ENCODE measurements at regions not wholly inside any gene's neighbourhood (a gene's known extent, or its start where the extent isn't known, plus 50 kb on each side); places are given as distances from the start of the nearest gene placed in this dataset.

DNA sequence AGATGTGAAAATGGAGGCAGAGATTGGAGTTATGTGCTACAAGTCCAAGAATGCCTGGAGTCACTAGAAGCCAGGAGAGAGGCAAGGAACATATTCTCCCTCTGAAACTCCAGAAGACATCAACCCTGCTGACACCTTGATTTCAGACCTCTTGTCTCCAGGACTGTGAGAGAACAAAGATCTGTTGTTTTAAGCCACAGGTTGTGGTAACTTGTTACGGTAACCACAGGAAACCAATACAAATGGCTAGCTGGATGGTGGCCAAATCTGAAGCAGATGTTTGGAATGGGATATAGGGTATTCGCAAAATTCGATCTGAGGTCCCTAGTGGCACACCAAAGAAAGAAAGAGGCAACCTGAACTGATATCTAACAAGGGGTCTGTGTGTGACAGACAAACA, 129.0 kb downstream of the HERPUD2 start (continued):
- TF ChIP-seq, protein P1, sequence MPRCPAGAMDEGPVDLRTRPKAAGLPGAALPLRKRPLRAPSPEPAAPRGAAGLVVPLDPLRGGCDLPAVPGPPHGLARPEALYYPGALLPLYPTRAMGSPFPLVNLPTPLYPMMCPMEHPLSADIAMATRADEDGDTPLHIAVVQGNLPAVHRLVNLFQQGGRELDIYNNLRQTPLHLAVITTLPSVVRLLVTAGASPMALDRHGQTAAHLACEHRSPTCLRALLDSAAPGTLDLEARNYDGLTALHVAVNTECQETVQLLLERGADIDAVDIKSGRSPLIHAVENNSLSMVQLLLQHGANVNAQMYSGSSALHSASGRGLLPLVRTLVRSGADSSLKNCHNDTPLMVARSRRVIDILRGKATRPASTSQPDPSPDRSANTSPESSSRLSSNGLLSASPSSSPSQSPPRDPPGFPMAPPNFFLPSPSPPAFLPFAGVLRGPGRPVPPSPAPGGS (IDR thresholded peaks at IDR 0.05; ENCODE audit: borderline replicate concordance, insufficient read depth, low read depth, low read length, poor library complexity, severe bottlenecking) = no peak
- TF ChIP-seq NFYB (IDR thresholded peaks at IDR 0.05; ENCODE audit: insufficient read depth, low read depth, low read length) (no peak), CBX3 (IDR thresholded peaks at IDR 0.05; ENCODE audit: borderline replicate concordance, low read depth) (no peak), PML (IDR thresholded peaks at IDR 0.05; ENCODE audit: low read length) (no peak), ZNF24 (IDR thresholded peaks at IDR 0.05) (no peak), ZNF384 (IDR thresholded peaks at IDR 0.05; ENCODE audit: borderline replicate concordance, low read depth, low read length) (no peak), DPF2 (IDR thresholded peaks at IDR 0.05) (no peak)

DNA sequence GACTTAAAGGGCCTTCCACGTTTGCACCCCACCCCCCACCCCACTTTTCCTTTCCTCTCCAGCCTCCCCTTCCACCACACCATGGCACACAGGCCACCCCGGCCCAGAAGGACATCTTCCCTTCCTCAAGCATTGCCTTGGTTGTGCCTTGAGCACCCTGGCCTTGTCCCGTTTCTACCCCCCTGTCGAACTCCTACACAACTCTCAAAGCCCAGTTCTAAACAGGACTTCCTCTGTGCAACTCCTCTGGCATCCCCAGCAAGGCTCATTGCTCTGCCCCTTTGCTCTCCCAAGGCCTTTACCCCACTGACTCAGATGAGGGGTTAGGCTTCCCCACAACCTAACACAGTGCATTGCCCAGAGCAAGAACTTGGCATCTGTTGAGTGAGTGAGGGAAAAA, 136.1 kb downstream of the HERPUD2 start:
- SMC1A ChIA-PET (ENCODE audit: uncharacterized antibody, unreplicated experiment) = no interaction called here
- ATAC-seq = no peak
- POLR2A ChIA-PET = no interaction called here
- in situ Hi-C loops (cut with MboI) (no loop called here), intact Hi-C loops (cut with micrococcal nuclease; ENCODE audit: unreplicated experiment) (no loop called here)
- 37% methylated on average over 4 of the region's 4 CpGs for WGBS (ENCODE audit: insufficient coverage, insufficient replicate concordance, low lambda C conversion rate, missing lambda C conversion rate)
- H3K4me2 ChIP-seq (ENCODE audit: control insufficient read depth, insufficient read depth) = no peak overlapping the region
- H3K27me3 ChIP-seq (replicated peaks in 1 of 2; ENCODE audit: control insufficient read depth in 2 of 2, insufficient read depth in 2 of 2, low read length in 1 of 2) = no peaks in the 10 kb centered on the region; a peak in 1 of 4 replicates
- no peak overlapping the region for H3K4me3 ChIP-seq
- BruUV-seq (replicated peaks) = no TSS peak
- H4K20me1 ChIP-seq (ENCODE audit: control insufficient read depth, insufficient read depth) = no peaks in the 10 kb centered on the region
- no peaks in the 10 kb centered on the region for H3K9me3 ChIP-seq (replicated peaks; ENCODE audit: control insufficient read depth, insufficient read depth, low read length)
- no peak overlapping the region for H3K27ac ChIP-seq (ENCODE audit: control insufficient read depth, insufficient read depth)
- no peaks in the 10 kb centered on the region for H3K79me2 ChIP-seq (ENCODE audit: control insufficient read depth, insufficient read depth, low read length)
- no peaks in the 10 kb centered on the region for H3K36me3 ChIP-seq (ENCODE audit: control insufficient read depth in 2 of 2, insufficient read depth in 2 of 2, low read length in 1 of 2)
- FAIRE-seq = no peak
- DNase-seq (ENCODE audit: low read depth, low spot score) = no peak
- no peak overlapping the region for H2AFZ ChIP-seq (ENCODE audit: control insufficient read depth, low read depth, low read length)
- no peak overlapping the region for H3K9ac ChIP-seq (ENCODE audit: control insufficient read depth, insufficient read depth, low read length)
- H3K4me1 ChIP-seq (ENCODE audit: control insufficient read depth, insufficient read depth, low read length) = no peaks in the 10 kb centered on the region
- RAD21 ChIA-PET (ENCODE audit: unreplicated experiment) = no interaction called here
- CTCF ChIA-PET = no interaction called here
- TF ChIP-seq, protein P2, sequence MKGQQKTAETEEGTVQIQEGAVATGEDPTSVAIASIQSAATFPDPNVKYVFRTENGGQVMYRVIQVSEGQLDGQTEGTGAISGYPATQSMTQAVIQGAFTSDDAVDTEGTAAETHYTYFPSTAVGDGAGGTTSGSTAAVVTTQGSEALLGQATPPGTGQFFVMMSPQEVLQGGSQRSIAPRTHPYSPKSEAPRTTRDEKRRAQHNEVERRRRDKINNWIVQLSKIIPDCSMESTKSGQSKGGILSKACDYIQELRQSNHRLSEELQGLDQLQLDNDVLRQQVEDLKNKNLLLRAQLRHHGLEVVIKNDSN (IDR thresholded peaks at IDR 0.05; ENCODE audit: borderline replicate concordance, extremely low read length, insufficient read depth, low read depth, low read length) = no peak
- no peak for TF ChIP-seq RB1 (IDR thresholded peaks at IDR 0.05; ENCODE audit: borderline replicate concordance)
- TF ChIP-seq RFX5 (IDR thresholded peaks at IDR 0.05; ENCODE audit: low read depth, low read length) = no peak
- no peak for TF ChIP-seq SMARCA5 (IDR thresholded peaks at IDR 0.05)
- TF ChIP-seq, protein P3, sequence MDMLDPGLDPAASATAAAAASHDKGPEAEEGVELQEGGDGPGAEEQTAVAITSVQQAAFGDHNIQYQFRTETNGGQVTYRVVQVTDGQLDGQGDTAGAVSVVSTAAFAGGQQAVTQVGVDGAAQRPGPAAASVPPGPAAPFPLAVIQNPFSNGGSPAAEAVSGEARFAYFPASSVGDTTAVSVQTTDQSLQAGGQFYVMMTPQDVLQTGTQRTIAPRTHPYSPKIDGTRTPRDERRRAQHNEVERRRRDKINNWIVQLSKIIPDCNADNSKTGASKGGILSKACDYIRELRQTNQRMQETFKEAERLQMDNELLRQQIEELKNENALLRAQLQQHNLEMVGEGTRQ (IDR thresholded peaks at IDR 0.05; ENCODE audit: borderline replicate concordance, low read depth, low read length) = no peak
- TF ChIP-seq NRF1 (conservative IDR thresholded peaks at IDR 0.05; ENCODE audit: low read depth, low read length) = no peak
- no peak for TF ChIP-seq LARP7 (IDR thresholded peaks at IDR 0.05)
- no peak for TF ChIP-seq SIN3A (IDR thresholded peaks at IDR 0.05; ENCODE audit: low read depth, low read length)
- TF ChIP-seq CBX3 (IDR thresholded peaks at IDR 0.05; ENCODE audit: borderline replicate concordance, low read depth) = no peak
- TF ChIP-seq, protein P4, sequence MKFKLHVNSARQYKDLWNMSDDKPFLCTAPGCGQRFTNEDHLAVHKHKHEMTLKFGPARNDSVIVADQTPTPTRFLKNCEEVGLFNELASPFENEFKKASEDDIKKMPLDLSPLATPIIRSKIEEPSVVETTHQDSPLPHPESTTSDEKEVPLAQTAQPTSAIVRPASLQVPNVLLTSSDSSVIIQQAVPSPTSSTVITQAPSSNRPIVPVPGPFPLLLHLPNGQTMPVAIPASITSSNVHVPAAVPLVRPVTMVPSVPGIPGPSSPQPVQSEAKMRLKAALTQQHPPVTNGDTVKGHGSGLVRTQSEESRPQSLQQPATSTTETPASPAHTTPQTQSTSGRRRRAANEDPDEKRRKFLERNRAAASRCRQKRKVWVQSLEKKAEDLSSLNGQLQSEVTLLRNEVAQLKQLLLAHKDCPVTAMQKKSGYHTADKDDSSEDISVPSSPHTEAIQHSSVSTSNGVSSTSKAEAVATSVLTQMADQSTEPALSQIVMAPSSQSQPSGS (IDR thresholded peaks at IDR 0.05; ENCODE audit: low read length) = no peak
- no peak for TF ChIP-seq TCF12 (IDR thresholded peaks at IDR 0.05; ENCODE audit: low read depth, low read length)
- TF ChIP-seq GABPA (IDR thresholded peaks at IDR 0.05; ENCODE audit: low read depth) = no peak
- TF ChIP-seq, protein P5, sequence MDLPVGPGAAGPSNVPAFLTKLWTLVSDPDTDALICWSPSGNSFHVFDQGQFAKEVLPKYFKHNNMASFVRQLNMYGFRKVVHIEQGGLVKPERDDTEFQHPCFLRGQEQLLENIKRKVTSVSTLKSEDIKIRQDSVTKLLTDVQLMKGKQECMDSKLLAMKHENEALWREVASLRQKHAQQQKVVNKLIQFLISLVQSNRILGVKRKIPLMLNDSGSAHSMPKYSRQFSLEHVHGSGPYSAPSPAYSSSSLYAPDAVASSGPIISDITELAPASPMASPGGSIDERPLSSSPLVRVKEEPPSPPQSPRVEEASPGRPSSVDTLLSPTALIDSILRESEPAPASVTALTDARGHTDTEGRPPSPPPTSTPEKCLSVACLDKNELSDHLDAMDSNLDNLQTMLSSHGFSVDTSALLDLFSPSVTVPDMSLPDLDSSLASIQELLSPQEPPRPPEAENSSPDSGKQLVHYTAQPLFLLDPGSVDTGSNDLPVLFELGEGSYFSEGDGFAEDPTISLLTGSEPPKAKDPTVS (IDR thresholded peaks at IDR 0.05; ENCODE audit: low read depth, low read length) = no peak
- TF ChIP-seq POLR2AphosphoS5 (IDR thresholded peaks at IDR 0.05; ENCODE audit: low read length) = no peak

Data from GM12878 (cell line).